GF-D8 (cell line): ENCODE measurements at regions not wholly inside any gene's neighbourhood (a gene's known extent, or its start where the extent isn't known, plus 50 kb on each side); places are given as distances from the start of the nearest gene placed in this dataset.

Experiments used
- DNase-seq: peaks from one replicate; lab custom pipeline; 2025; lab: John Stamatoyannopoulos, UW

GRCh38 chr2:100192825-100193224, 50.4 kb upstream of the AFF3 start:
- no peak for DNase-seq

GRCh38 chr2:100192300-100192699, 49.9 kb upstream of the AFF3 start:
- no peak for DNase-seq
